ENCODE measurements at regions not wholly inside any gene's neighbourhood (a gene's known extent, or its start where the extent isn't known, plus 50 kb on each side); places are given as distances from the start of the nearest gene placed in this dataset.
A peak's percentile ranks its signal among the peaks of the same experiment; 100 is the strongest.

DNA sequence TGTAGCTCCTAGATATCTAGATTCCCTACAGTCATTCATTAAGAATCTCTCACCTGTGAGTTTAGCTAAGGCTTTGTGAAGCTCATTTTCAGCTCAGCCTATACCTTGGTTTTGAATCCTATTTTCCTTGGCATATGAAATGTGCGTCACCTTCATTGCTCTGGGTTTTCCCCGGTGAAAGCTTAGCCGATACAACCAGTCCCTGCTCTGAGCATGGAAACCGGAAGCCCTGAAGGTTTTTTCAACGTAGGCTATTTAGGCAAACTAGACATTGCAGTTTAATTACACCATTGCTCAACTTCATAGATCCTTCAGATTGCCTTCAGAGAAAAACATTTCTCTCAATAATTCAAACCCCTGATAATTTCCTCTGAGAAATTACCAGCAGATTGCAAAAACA lies 206.8 kb upstream of the TPRG1 start:
- no peak for DNase-seq (ENCODE audit: low read depth)
- H3K4me3 ChIP-seq (ENCODE audit: low read depth, low read length): no peak overlapping the region
- TF ChIP-seq, protein P1, sequence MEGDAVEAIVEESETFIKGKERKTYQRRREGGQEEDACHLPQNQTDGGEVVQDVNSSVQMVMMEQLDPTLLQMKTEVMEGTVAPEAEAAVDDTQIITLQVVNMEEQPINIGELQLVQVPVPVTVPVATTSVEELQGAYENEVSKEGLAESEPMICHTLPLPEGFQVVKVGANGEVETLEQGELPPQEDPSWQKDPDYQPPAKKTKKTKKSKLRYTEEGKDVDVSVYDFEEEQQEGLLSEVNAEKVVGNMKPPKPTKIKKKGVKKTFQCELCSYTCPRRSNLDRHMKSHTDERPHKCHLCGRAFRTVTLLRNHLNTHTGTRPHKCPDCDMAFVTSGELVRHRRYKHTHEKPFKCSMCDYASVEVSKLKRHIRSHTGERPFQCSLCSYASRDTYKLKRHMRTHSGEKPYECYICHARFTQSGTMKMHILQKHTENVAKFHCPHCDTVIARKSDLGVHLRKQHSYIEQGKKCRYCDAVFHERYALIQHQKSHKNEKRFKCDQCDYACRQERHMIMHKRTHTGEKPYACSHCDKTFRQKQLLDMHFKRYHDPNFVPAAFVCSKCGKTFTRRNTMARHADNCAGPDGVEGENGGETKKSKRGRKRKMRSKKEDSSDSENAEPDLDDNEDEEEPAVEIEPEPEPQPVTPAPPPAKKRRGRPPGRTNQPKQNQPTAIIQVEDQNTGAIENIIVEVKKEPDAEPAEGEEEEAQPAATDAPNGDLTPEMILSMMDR (IDR thresholded peaks at IDR 0.05; ENCODE audit: low read depth, low read length, missing control alignments): no peak
- in situ Hi-C loops (cut with HindIII; ENCODE audit: low sequenced_read_pairs): loop anchor here (25.0 kb wide), 1 partner anchor 703 kb away; no protein-coding TSS in a partner anchor

DNA sequence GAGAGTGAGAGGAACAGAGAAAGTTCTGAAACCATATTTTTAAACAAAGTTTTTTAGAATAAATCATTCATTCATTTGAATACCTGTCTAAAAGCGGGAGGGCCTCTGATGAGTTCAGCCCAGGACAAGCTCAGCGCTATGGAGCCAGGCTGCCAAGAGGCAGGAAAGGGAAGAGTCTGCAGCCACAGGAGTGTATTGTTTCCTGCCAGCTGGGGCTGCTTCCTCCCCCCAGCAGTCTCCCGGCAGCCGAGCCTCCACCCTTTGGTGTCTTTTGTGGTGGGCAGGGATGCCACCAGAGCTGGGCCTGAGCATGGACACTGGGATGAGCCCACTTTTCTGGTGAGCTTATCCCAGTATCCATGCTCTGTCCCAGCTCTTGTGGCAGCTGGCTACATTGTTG lies 199.5 kb upstream of the TPRG1 start:
- no peak overlapping the region for H3K4me3 ChIP-seq (ENCODE audit: low read depth, low read length)
- in situ Hi-C loops (cut with HindIII; ENCODE audit: low sequenced_read_pairs): loop anchor here (25.0 kb wide), 1 partner anchor 710 kb away; no protein-coding TSS in a partner anchor
- DNase-seq (ENCODE audit: low read depth): no peak
- TF ChIP-seq, protein P1 (IDR thresholded peaks at IDR 0.05; ENCODE audit: low read depth, low read length, missing control alignments): no peak

DNA sequence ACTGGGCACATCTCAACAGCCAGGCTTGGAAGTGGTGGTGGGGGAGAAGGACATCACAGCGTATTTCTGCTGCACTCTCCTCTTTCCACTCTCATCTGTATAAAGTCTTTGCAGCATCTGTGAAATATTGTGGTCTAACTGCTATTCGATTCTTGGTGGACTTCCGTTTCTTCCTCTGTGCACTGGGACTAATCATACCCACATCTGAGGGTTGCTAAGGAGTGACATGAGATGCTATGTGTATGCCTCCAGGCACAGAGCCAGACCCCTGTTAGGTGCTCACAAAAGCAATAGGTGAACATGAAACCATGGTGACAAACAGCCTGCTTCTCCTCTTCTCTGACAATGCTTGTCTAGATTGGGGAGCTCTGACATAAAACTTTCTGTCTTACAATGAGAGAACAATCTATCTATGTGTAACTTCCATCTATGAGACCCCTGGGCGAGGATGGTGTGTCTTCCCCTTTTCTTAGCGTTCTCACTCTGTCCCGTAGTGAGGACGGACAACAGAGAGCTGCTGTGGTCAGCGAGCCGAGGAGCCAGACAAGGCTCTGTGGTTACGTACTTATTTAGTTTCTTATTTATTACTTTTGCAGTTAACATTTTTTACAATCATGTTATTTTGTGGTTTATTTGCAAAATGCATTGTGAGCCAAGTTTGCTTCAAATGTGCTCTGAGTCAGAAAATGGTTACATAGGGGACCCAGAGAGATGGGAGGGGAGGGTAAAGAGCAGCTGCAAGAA lies 196.7 kb upstream of the TPRG1 start:
- TF ChIP-seq, protein P1 (IDR thresholded peaks at IDR 0.05; ENCODE audit: low read depth, low read length, missing control alignments): no peak
- peak; percentile 74 for DNase-seq (ENCODE audit: low read depth)
- in situ Hi-C loops (cut with HindIII; ENCODE audit: low sequenced_read_pairs): loop anchor here (5.0 to 25.0 kb wide), 2 partner anchors 107 to 713 kb away; no protein-coding TSS in a partner anchor
- H3K4me3 ChIP-seq (ENCODE audit: low read depth, low read length): no peak overlapping the region

DNA sequence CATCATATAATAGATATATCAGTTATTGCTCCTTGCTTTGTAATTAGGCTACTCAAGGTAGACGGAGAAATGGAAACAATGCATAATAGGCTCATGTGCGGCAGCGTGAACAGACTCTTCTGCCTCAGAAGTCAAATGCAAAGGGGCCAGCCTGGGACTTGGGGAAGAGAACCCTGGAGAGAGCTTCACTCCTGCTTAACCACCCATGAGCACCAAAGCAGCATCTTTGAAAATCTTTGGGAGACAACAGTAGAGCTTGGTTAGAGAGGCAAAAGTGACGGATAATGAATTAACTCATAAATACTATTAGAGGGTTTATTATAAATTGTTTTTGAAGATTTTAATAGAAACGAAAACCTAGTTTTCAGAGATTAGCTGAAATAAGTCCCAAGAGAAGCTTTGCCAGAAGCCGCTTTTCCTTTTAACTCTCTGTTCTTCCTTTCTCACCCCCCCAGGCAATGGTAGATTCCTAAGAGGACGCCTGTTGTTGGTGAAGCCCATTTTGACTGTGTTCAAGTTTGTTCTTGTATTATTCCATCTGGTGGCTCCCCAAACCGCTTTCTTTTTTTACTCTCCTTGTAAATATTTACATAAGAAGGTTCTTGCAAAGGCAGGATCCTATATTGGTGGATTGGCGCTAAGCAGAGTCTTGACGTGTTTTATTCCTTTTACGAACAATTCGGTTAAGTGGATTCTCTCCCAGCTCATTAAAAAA lies 196.0 kb upstream of the TPRG1 start:
- in situ Hi-C loops (cut with HindIII; ENCODE audit: low sequenced_read_pairs): loop anchor here (5.0 kb wide), 1 partner anchor 107 kb away; no protein-coding TSS in a partner anchor
- no peak overlapping the region for H3K4me3 ChIP-seq (ENCODE audit: low read depth, low read length)
- DNase-seq (ENCODE audit: low read depth): no peak
- TF ChIP-seq, protein P1 (IDR thresholded peaks at IDR 0.05; ENCODE audit: low read depth, low read length, missing control alignments): no peak

DNA sequence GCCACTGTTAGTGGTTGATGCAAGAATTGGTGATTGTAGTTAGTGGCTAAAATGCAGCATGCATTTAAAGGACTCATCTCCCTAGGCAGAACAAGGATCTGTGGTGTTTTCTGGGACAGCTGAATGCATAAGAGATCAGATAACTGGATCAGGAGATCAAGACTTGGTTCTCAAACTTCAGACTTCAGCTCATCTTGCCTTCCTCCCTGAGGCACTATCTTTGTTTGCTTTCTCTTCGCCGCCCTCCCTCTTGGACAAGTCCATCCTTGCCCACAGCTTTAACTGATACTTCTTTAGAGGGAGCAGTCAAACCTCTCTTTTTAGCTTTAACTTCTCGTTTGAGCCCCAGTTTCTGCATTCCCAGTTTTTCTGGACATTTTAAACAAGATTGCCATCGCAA lies 195.4 kb upstream of the TPRG1 start:
- in situ Hi-C loops (cut with HindIII; ENCODE audit: low sequenced_read_pairs): loop anchor here (5.0 kb wide), 1 partner anchor 106 kb away; no protein-coding TSS in a partner anchor
- DNase-seq (ENCODE audit: low read depth): no peak
- TF ChIP-seq, protein P1 (IDR thresholded peaks at IDR 0.05; ENCODE audit: low read depth, low read length, missing control alignments): no peak
- no peak overlapping the region for H3K4me3 ChIP-seq (ENCODE audit: low read depth, low read length)

DNA sequence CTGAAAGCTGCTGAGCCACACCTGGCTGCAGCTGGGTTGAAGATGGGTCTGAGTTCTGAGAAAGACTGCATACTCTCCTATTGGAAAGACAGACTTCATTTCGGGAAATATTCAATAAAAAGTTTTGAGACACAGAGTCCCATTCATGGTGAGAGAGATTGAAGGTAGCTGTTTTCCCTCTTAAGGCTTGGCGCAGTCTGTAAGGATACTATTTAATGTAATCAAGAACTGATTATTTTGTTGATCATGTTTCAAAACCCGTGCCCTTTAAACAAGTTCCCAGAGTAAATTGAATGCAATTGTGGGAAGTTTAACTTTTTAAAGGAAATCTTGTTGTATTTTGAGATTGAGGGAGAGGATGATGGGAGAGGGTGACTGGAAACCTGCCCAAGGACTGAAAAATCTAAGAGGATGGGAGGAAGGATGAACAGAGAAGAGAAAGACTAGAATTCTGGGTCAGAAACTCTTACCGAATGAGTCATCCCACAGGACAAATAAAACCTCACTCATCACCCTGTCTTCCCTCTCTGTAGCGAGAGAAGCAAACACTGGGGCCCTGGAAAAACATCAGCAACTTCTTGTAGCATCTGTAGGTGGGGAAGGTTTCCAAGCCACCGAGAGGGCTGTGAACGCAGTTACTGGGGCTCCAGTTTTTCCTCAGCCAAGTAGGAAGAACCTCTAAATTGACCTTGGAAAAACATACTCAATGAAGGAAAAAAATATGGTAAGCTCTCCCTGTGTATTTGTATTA lies 193.2 kb upstream of the TPRG1 start:
- no peak overlapping the region for H3K4me3 ChIP-seq (ENCODE audit: low read depth, low read length)
- TF ChIP-seq, protein P1 (IDR thresholded peaks at IDR 0.05; ENCODE audit: low read depth, low read length, missing control alignments): no peak
- in situ Hi-C loops (cut with HindIII; ENCODE audit: low sequenced_read_pairs): loop anchor here (5.0 kb wide), 1 partner anchor 104 kb away; no protein-coding TSS in a partner anchor
- DNase-seq (ENCODE audit: low read depth): peak; percentile 66
